DMS79 treated with DMSO at 0.1 percent for 48 hours (cell line): ENCODE measurements at regions not wholly inside any gene's neighbourhood (a gene's known extent, or its start where the extent isn't known, plus 50 kb on each side); places are given as distances from the start of the nearest gene placed in this dataset.

Experiments used
- DNase-seq: peaks from one replicate; lab custom pipeline; 2025; lab: John Stamatoyannopoulos, UW

DNA sequence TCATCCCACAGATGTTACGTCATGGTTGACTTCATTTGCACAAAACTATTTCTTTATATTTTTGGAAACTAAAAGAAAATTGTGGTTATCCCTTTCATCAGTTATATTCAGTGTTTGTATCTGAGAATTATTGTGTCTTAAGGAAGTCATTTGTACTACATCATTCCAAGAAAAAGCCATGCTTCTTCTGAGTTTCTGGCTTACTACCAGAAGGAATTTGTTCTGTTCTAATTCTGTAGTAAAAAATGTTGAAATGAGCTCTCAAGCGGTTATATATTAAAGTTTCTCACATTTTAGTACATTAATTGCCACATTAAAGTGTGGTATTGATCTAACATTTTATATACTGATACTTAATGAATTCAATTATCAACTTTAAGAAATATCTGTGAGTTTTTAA lies 1844.5 kb downstream of the PCDH7 start:
- DNase-seq, result no peak

DNA sequence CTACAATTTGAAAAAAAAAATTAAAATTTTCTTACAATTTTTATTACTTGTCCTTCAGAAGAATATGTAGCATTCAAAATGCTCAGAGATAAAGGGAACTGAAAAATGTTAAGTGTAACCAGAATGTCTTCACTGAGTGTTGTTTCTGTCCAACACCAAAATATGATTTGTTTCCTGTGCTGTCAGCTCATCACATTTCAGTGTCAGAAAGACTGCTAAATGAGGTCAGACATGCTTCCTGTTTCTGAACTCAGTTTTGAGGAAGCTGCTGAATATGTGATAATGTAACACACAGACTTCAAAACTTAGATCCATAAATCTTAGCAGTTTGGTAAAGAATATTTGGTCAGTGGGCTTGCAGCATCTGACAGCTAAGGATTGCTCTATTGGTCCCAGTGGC lies 1849.7 kb downstream of the PCDH7 start:
- DNase-seq, result no peak

DNA sequence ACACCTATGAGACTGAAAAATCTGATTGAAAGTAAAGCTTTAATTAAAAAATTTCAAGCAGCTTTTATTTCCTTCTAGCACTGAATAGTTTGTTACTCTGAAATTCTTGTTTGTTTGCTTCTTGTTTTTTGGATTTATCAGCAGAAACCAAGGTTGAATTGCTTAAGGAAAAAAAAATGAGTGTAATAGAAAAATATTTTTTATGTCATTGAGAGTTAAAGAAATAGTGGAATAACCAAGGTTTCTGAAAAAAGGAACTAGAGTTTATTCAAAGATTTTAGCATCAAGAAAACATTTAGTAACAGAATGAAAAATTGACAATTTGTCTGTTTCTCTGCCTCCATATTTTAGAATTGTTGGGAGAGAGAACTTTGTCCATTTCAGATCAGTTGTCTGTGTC lies 1852.2 kb downstream of the PCDH7 start:
- no peak for DNase-seq

DNA sequence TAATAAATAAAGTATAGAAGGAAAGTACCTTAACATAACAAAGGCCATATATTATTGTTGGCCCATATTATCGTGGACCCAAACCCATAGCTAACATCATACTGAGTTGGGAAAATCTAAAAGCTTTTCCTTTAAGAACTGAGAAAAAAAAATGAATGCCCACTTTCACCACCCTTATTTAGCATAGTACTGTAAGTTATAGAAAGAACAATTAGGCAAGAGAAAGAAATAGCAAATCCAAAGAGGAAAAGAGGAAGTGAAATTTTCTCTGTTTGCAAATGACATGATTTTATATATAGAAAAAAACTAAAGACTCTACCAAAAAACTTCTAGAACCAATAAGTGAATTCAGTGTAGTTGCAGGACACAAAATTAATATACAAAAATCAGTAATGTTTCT lies 1854.6 kb downstream of the PCDH7 start:
- no peak for DNase-seq

DNA sequence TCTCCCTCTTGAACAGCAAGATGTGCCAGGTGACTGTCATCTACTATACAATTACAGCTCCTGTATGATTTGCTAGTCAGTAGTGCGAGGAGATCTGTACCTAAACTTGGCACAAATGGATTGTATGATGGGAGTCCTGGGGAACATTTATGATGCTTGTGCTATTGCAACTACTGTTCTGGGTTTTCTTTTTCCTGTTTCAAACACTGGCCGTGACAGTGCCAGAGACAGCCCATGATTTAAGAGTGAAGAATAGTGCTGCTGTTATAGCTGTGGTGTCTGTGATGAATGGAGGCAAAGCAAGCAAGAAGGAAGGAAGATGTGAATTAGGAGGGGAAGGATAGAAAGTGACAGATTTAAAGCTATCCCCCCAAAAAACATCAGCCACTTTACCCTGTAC lies 1868.9 kb downstream of the PCDH7 start:
- DNase-seq, result no peak

GRCh38 chr4:32589853-32590252 lies 1869.7 kb downstream of the PCDH7 start:
- no peak for DNase-seq

GRCh38 chr4:32597354-32597753 lies 1877.2 kb downstream of the PCDH7 start:
- DNase-seq, result no peak

GRCh38 chr4:32601848-32602247 lies 1881.7 kb downstream of the PCDH7 start:
- DNase-seq, result no peak

DNA sequence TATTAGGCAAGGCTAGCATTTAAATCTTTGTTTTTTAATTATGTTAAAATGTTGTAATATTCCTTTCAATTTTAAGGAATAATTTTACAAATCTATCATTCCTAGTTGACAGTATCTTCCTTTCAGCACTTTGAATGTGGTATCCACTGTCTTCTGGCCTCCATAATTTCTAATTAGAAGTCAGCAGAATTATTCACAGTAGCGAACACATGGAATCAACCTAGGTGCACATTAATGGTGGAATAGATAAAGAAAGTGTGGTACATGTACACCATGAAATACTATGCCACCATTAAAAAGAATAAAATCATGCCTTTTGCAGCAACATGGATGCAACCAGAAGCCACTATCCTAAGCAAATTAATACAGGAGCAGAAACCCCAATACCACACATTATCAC lies 1887.8 kb downstream of the PCDH7 start:
- no peak for DNase-seq

DNA sequence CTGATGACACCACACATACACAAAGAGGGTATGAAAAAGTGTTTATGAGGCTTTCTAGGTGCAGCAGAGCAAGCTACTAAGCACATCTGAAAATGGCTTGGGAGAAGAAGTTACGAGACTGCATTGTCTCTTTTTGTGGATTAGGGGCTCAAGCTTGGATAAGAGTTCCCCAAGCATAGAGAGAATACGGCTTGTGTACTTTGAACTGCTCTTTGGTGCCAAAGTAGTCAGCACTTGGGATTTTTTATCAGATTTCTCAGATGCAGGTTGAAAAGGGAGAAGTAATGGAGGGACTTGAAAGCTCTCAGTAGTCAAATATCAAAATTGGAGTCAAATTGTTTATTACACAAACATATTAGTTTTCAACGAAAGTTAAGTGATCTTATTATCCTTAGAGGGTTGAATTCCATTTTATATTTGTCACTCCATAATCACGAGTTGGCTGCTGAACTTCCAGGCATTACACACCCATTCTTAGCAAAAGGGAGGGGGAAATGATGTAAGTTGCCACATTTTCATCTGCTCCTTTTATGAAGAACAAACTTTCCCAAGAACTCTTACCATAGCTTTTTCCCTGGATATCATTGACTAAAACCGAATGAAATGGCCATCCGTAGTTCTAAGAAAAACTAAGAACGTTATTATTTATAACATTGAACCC lies 1904.9 kb downstream of the PCDH7 start:
- no peak for DNase-seq

DNA sequence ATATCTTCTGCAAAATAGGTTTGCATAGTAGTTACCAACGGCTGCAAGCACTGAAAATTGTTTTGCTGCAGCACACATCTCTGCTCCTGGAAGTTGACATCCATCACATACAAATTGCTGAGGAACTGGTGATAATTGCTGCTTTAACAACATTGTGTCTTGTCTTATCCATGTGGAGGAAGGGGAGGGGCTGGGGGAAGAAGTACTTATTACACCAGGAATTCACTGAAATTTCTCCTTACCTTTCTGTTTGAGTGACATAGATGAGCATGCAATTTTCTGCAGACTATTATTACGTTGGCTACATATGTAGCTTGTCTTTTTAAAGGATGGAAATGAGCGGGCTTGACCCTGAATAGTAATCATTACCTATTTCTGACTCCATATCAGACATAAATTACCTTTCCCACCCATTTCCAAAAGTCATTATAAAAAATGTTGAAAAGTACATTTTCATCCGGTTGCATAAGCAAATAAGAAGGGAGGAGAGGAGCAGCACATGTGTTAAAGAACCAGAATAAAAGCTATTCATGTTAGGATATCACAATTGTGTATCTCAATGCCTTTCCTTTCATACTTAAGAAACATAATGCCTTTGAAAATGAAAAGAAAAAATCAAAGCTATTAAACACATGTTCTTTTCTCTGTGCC lies 1905.6 kb downstream of the PCDH7 start:
- no peak for DNase-seq

DNA sequence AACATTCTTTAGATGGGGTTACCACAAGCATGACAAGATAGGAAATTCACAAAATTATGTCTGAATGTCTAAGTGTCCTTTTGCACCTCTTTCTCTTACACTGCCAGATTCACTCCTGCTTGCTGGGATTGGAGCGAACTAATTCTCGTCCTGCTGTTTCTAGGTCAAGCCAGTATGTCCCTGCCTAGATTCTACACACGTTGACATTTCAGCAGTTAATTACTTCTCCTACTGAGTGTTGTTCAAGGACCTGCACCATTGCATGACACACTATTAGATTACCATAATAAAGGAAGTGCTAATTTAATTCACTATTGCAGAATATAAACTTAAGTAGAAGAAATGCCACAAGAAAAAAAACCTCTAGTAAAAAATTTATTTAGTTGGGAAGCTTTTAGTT lies 1911.7 kb downstream of the PCDH7 start:
- no peak for DNase-seq

DNA sequence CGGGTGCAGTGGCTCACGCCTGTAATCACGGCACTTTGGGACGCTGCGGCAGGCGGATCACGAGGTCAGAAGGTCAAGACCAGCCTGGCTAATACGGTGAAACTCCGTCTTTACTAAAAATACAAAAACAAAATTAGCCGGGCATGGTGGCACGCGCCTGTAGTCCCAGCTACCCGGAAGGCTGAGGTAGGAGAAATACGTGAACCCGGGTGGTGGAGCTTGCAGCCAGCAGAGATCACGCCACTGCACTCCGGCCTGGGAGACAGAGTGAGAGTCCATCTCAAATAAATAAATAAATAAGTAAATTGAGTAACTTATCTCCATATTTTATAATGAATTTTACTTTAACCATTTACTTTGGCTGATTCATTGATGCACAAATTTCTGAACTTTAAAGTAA lies 1913.3 kb downstream of the PCDH7 start:
- DNase-seq, result no peak

GRCh38 chr4:32645653-32646052 lies 1925.5 kb downstream of the PCDH7 start:
- no peak for DNase-seq

- no peak for DNase-seq
These were observed 1937.8 kb downstream of the PCDH7 start for GRCh38 chr4:32658019-32658418.

GRCh38 chr4:32661229-32661628 lies 1941.1 kb downstream of the PCDH7 start:
- DNase-seq, result no peak

- no peak for DNase-seq
These were observed 1942.6 kb downstream of the PCDH7 start for GRCh38 chr4:32662803-32663202.

DNA sequence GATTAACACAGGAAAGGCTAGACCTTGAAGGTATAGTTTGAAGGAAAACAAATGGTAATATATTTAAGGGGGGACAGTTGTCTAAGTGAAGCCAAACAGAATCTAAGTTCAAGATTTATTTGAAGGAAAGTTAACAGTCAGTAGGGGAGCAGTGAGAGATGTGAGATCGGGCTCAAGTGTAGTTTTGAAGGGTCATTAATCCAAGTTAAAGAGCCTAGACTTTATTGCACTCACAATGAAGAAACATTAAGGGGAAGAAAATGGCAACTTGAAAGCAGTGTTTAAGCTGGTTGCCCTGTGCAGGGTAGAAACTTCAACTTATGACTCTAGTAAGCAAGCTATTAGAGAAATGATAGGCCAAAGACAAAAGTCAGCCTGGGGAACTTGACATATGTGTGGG lies 1952.2 kb downstream of the PCDH7 start:
- DNase-seq, result no peak

DNA sequence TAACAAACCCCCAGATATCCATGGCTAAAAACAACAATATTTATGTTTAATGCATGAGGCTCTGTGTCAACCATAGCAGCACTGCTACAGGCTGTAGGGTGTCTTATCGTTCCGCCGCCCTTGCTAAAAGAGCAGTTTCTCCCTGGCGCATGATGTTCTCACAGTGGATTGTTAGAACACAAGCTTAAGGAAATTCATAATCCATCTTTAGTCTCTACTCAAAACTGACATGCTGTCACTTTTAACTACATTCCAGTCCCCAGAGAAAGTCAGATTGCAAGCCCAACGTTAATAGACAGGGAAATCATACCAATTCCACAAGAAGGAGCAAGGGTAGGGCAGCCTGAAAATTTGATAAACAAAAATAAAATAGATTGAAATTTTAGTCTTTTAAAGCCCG lies 1960.8 kb downstream of the PCDH7 start:
- no peak for DNase-seq

DNA sequence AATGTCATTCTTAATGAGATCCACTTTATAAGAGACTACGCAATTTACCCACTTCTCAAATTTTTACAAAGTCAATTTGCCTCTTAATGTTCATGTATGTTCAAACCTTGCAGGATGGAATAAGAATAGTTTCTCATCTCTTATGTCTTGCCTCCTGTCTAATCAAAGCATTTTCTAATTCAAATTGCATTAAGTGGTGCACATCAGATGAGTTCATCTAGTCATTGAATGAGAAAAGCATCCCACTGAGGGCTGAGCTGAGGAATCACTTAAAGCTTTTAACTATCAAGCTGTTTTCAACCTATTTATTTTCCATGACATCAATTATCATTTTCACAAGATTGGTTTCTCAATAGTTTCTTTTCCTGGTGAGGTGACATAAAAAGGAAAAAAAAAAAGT lies 1964.0 kb downstream of the PCDH7 start:
- no peak for DNase-seq

- DNase-seq, result no peak
These were observed 1966.0 kb downstream of the PCDH7 start for GRCh38 chr4:32686123-32686522.

DNA sequence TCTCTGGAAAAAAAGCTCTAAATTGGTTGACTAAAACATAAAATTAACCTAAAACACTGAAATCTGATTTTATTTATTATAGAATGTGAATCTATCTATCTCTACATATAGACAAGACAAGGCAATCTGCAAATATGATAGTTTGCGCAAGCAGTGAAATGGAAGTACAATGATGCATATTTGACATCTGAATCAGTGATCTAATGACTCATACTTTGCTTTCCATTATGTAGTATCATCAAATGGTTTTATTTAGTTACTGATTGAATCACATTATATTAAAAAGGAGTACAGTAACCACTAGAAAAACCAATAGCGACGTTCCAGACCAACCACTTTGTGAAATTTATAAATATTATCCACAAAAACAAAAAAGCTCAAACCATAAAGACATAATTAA lies 1969.3 kb downstream of the PCDH7 start:
- no peak for DNase-seq

- no peak for DNase-seq
These were observed 1977.2 kb downstream of the PCDH7 start for GRCh38 chr4:32697281-32697814.

- no peak for DNase-seq
These were observed 1980.7 kb downstream of the PCDH7 start for GRCh38 chr4:32700838-32701237.
